Fibroblast of lung (primary cell): ENCODE measurements at regions not wholly inside any gene's neighbourhood (a gene's known extent, or its start where the extent isn't known, plus 50 kb on each side); places are given as distances from the start of the nearest gene placed in this dataset.

Experiments used
- DNase-seq, 2 donors: peaks; one replicate each; pipeline versions ENCODE4 v3.0.0 to v3.0.0-alpha.2; 2010; ENCODE audit warnings: low read depth in 2 of 2
- H2AFZ ChIP-seq: 2 replicates; pipeline ENCODE4 v1.5.1; 2012; ENCODE audit warnings: low read length, control low read depth, inconsistent platforms
- H3K27ac ChIP-seq: 2 replicates; pipeline ENCODE4 v1.5.1; 2011; ENCODE audit warnings: low read length, control low read depth; ENCODE audit not compliant: insufficient read depth
- H3K27me3 ChIP-seq: 2 replicates; pipeline ENCODE4 v1.5.1; 2011; ENCODE audit warnings: mild to moderate bottlenecking, low read length; ENCODE audit not compliant: control insufficient read depth, insufficient read depth
- H3K36me3 ChIP-seq: 2 replicates; pipeline ENCODE4 v1.5.1; 2011; ENCODE audit warnings: low read length; ENCODE audit not compliant: control insufficient read depth, insufficient read depth
- H3K4me1 ChIP-seq: 2 replicates; pipeline ENCODE4 v1.5.1; 2011; ENCODE audit warnings: low read length; ENCODE audit not compliant: control insufficient read depth, insufficient read depth; ENCODE audit errors: extremely low read depth
- H3K4me2 ChIP-seq: 2 replicates; pipeline ENCODE4 v1.5.1; 2011; ENCODE audit warnings: low read length, control low read depth; ENCODE audit not compliant: insufficient read depth; ENCODE audit errors: extremely low read depth
- H3K4me3 ChIP-seq, 4 experiments: fragments of 200-600 bp in 1 of 4; sonication (generic) in 1 of 4; replicated peaks in 1 of 4; 2 replicates each; pipeline ENCODE4 v1.5.1; 2011 to 2016; ENCODE audit warnings: low read length in 4 of 4, low read depth in 3 of 4, mild to moderate bottlenecking in 3 of 4, control low read depth in 2 of 4, inconsistent platforms in 1 of 4, mixed read lengths in 1 of 4; ENCODE audit not compliant: insufficient read depth in 1 of 4; ENCODE audit errors: control extremely low read depth in 1 of 4
- H3K79me2 ChIP-seq: 2 replicates; pipeline ENCODE4 v1.5.1; 2012; ENCODE audit warnings: mild to moderate bottlenecking, low read length, inconsistent platforms; ENCODE audit not compliant: control insufficient read depth, insufficient read depth
- H3K9ac ChIP-seq: 2 replicates; pipeline ENCODE4 v1.5.1; 2011; ENCODE audit warnings: mild to moderate bottlenecking, low read length, control low read depth; ENCODE audit not compliant: insufficient read depth
- H3K9me3 ChIP-seq: 2 replicates; pipeline ENCODE4 v1.5.1; 2012; ENCODE audit warnings: low read depth, low read length; ENCODE audit not compliant: control insufficient read depth, insufficient read depth
- H4K20me1 ChIP-seq: 2 replicates; pipeline ENCODE4 v1.5.1; 2011; ENCODE audit warnings: low read length; ENCODE audit not compliant: control insufficient read depth, insufficient read depth; ENCODE audit errors: extremely low read depth
- EZH2 ChIP-seq: IDR thresholded peaks from 2 replicates; pipeline ENCODE4 v1.5.1; 2012; ENCODE audit warnings: low read length, control low read depth, mild to moderate bottlenecking; ENCODE audit errors: missing control alignments
- TF ChIP-seq, protein P1 (sequence below), 2 donors: IDR thresholded peaks in 1 of 2; conservative IDR thresholded peaks in 1 of 2; 1 replicate in 1 of 2; 2 replicates in 1 of 2; pipeline ENCODE4 v1.5.1; 2011 to 2012; ENCODE audit warnings: low read length in 2 of 2, control low read depth in 1 of 2, inconsistent platforms in 1 of 2, low read depth in 1 of 2, mild to moderate bottlenecking in 1 of 2

- H3K27me3 ChIP-seq, result no peaks in the 10 kb centered on the region
- TF ChIP-seq EZH2, result no peak
- TF ChIP-seq, protein P1, sequence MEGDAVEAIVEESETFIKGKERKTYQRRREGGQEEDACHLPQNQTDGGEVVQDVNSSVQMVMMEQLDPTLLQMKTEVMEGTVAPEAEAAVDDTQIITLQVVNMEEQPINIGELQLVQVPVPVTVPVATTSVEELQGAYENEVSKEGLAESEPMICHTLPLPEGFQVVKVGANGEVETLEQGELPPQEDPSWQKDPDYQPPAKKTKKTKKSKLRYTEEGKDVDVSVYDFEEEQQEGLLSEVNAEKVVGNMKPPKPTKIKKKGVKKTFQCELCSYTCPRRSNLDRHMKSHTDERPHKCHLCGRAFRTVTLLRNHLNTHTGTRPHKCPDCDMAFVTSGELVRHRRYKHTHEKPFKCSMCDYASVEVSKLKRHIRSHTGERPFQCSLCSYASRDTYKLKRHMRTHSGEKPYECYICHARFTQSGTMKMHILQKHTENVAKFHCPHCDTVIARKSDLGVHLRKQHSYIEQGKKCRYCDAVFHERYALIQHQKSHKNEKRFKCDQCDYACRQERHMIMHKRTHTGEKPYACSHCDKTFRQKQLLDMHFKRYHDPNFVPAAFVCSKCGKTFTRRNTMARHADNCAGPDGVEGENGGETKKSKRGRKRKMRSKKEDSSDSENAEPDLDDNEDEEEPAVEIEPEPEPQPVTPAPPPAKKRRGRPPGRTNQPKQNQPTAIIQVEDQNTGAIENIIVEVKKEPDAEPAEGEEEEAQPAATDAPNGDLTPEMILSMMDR (conservative IDR thresholded peaks at IDR 0.05 in 1 of 2, IDR thresholded peaks at IDR 0.05 in 1 of 2; ENCODE audit: low read depth in 1 of 2, low read length in 2 of 2), result no peak
Measured at GRCh38 chr2:89841476-89841840, 1150.0 kb downstream of the RPIA start.

DNA sequence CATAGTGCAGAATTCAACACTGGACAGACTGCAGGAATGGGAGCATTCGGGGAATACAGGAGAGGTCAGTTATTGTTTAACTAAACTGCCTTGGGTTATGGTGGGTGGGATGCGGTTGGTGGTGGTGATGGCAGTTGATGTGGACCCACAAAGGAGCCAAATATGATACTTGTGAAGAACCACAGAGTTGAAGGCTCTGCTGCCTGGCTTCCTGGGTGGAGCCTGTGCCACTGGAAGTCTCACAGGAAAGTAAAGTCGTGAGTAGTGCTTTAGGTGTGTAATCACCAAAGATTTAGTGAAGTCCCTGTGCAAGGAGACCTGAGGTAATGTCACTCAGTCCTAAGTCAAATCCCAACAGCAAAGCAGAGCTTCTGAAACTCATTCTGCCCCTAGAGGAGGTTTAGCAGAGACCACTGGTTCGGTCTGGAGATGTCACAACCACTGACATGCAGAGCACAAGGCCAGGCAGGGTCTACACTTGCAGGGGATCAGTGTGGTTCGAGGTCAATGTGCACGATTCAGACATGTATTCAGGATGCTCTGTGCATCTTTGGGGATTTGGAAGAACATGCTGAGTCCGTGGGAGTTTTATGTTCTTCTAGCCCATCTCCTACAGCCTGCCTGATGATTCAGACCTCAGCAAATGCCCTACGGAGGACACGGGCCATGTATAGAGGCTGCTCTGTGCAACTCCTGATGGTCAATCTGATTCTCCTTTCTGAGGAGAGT, 1150.9 kb downstream of the RPIA start:
- Histone ChIP-seq H3K36me3 (no peaks in the 10 kb centered on the region), H3K27ac (no peak overlapping the region), H2AFZ (no peak overlapping the region), H3K4me3 (no peak overlapping the region), H3K79me2 (no peaks in the 10 kb centered on the region), H3K9me3 (peaks cover 11% of the 10 kb centered on the region), H4K20me1 (no peaks in the 10 kb centered on the region), H3K27me3 (no peaks in the 10 kb centered on the region), H3K9ac (no peak overlapping the region), H3K4me1 (no peaks in the 10 kb centered on the region), H3K4me2 (no peak overlapping the region)
- no peak for DNase-seq
- TF ChIP-seq EZH2, result no peak
- TF ChIP-seq, protein P1 (conservative IDR thresholded peaks at IDR 0.05 in 1 of 2, IDR thresholded peaks at IDR 0.05 in 1 of 2; ENCODE audit: low read depth in 1 of 2, low read length in 2 of 2), result no peak

More at GRCh38 chr2:89841476-89841840, 1150.0 kb downstream of the RPIA start:
- no peak overlapping the region for H3K4me2 ChIP-seq
- H3K4me3 ChIP-seq, result no peak overlapping the region
- no peaks in the 10 kb centered on the region for H3K36me3 ChIP-seq
- no peak overlapping the region for H2AFZ ChIP-seq
- no peaks in the 10 kb centered on the region for H3K79me2 ChIP-seq
- H3K4me1 ChIP-seq, result no peaks in the 10 kb centered on the region
- no peak overlapping the region for H3K27ac ChIP-seq
- DNase-seq, result no peak
- no peaks in the 10 kb centered on the region for H4K20me1 ChIP-seq
- no peak overlapping the region for H3K9ac ChIP-seq
- H3K9me3 ChIP-seq, result peaks cover 13% of the 10 kb centered on the region

GRCh38 chr2:89844221-89844943, 1152.9 kb downstream of the RPIA start:
- Histone ChIP-seq H3K79me2 (no peaks in the 10 kb centered on the region), H3K4me2 (no peak overlapping the region), H3K4me1 (no peaks in the 10 kb centered on the region), H3K27me3 (no peaks in the 10 kb centered on the region), H2AFZ (no peak overlapping the region), H3K27ac (no peak overlapping the region), H3K4me3 (no peak overlapping the region), H3K36me3 (no peaks in the 10 kb centered on the region), H4K20me1 (no peaks in the 10 kb centered on the region), H3K9ac (no peak overlapping the region), H3K9me3 (peaks cover 3% of the 10 kb centered on the region)
- no peak for DNase-seq
- TF ChIP-seq, protein P1 (conservative IDR thresholded peaks at IDR 0.05 in 1 of 2, IDR thresholded peaks at IDR 0.05 in 1 of 2; ENCODE audit: low read depth in 1 of 2, low read length in 2 of 2), result no peak
- TF ChIP-seq EZH2, result no peak
